Kidney (tissue), 13 donors: ENCODE measurements at regions not wholly inside any gene's neighbourhood (a gene's known extent, or its start where the extent isn't known, plus 50 kb on each side); places are given as distances from the start of the nearest gene placed in this dataset.
A peak's percentile ranks its signal among the peaks of the same experiment; 100 is the strongest.
"Not testable (repeated sequence)": the region's sequence is repeated elsewhere in the genome, so short reads cannot be mapped to it uniquely, and the experiment has no call there.

Source experiments
- DNase-seq, 5 donors: peaks; one replicate each; pipeline ENCODE4 v3.0.0-alpha.2; 2013 to 2020
- FAIRE-seq: peaks from 2 replicates; lab custom pipeline; 2012; peaks lifted over from hg19 to GRCh38; lab: Jason Lieb, UNC
- H3K27ac ChIP-seq, 2 donors: one replicate each; pipeline ENCODE4 v1.7.0; 2013; ENCODE audit warnings: low read depth in 2 of 2, low read length in 2 of 2, inconsistent platforms in 1 of 2
- H3K27me3 ChIP-seq: one replicate; pipeline ENCODE4 v1.7.1; 2013; ENCODE audit warnings: low read length, inconsistent platforms; ENCODE audit not compliant: control insufficient read depth, insufficient read depth
- H3K36me3 ChIP-seq, 3 donors: one replicate each; pipeline versions ENCODE4 v1.7.0 to v1.7.1; 2013; ENCODE audit warnings: low read length in 3 of 3, control low read depth in 1 of 3, inconsistent platforms in 1 of 3; ENCODE audit not compliant: insufficient read depth in 3 of 3, control insufficient read depth in 2 of 3
- H3K4me1 ChIP-seq, 3 donors: one replicate each; pipeline versions ENCODE4 v1.7.0 to v1.7.1; 2013; ENCODE audit warnings: low read length in 3 of 3, inconsistent platforms in 1 of 3, low read depth in 1 of 3; ENCODE audit not compliant: control insufficient read depth in 2 of 3, insufficient read depth in 2 of 3
- H3K4me3 ChIP-seq, 3 donors: one replicate each; pipeline versions ENCODE4 v1.7.0 to v1.8.1; 2013; ENCODE audit warnings: low read length in 3 of 3, control low read depth in 1 of 3, inconsistent platforms in 1 of 3
- H3K9ac ChIP-seq, 3 donors: one replicate each; pipeline versions ENCODE4 v1.7.0 to v1.7.1; 2013; ENCODE audit warnings: low read length in 3 of 3, control low read depth in 1 of 3, inconsistent platforms in 1 of 3
- H3K9me3 ChIP-seq, 3 donors: one replicate each; pipeline versions ENCODE4 v1.7.0 to v1.7.1; 2013; ENCODE audit warnings: low read length in 3 of 3, control low read depth in 1 of 3, inconsistent platforms in 1 of 3; ENCODE audit not compliant: control insufficient read depth in 2 of 3, insufficient read depth in 1 of 3
- intact Hi-C: fragments of 100-400 bp; cut with DNase I; formaldehyde crosslinking; loops from one replicate; pipeline ENCODE4 v1.11.1; 2022
- TF ChIP-seq, protein P1 (sequence below): IDR thresholded peaks from 3 replicates; pipeline ENCODE4 v1.5.1; 2012; ENCODE audit warnings: mild to moderate bottlenecking, moderate library complexity, borderline replicate concordance; ENCODE audit not compliant: insufficient read depth; ENCODE audit errors: extremely low read depth
- donor health status: control.
- donor health status: control.
- donor health status: control.
- donor health status: control.
- donor health status: control.
- donor health status: DM: yes; HTN: yes; CAD: no.
- donor health status: Normal renal cell carcinoma (clear cell type).

DNA sequence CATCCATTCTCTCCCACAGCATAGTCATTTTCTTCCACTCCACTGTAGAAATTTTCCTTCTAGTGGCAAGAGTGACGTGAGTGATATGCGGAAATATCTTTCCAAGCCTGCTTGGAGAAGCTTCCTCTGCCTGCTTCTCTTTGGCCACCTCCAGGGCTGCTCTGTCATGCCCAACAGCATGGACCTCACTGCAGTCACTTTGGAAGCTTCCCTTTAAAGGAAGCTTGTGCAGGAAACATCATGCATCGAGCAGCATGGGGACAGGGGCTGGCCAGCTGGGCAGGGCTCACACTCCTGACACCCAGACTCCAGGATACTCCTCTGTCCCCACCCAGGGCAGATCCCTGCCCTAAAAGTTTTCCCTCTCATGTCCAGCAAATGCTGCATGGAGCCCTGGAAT is 241.6 kb downstream of the ANKRD30B start:
- H3K9me3 ChIP-seq, FAIRE-seq, intact Hi-C loops: not testable (repeated sequence)

DNA sequence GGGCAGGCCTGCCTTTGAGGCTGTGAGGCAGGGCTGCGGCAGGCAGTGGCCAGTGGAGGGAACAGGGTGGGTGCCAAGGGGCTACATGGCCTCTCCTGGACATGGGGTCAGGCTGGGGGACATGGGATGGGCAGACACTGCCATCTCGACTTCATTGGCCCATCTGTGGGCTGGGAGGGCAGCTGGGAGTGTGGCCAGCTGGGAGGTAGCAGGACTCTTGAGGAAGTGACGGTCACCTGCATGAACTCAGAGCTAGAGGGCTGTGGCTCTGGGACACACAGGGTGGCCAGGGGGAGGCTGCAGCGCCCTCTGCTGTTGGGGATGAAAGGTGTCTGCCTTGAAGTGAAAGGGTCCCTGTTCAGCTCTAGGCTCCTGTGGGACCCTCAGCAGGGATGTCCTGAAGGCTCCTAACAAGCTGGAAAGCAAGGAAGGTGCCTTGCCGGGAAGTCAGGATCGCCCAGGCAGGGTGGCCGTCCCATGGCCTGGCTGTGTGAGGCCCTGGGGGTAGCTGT is 244.0 kb downstream of the ANKRD30B start:
- DNase-seq, H3K9me3 ChIP-seq, FAIRE-seq, intact Hi-C loops, H3K27ac ChIP-seq, H3K9ac ChIP-seq, H3K36me3 ChIP-seq, H3K27me3 ChIP-seq, H3K4me1 ChIP-seq, H3K4me3 ChIP-seq: not testable (repeated sequence)

More for the DNA sequence above, 241.6 kb downstream of the ANKRD30B start:
- H3K27me3 ChIP-seq, H3K4me3 ChIP-seq, H3K36me3 ChIP-seq, H3K4me1 ChIP-seq, H3K9ac ChIP-seq, DNase-seq, H3K27ac ChIP-seq: not testable (repeated sequence)

DNA sequence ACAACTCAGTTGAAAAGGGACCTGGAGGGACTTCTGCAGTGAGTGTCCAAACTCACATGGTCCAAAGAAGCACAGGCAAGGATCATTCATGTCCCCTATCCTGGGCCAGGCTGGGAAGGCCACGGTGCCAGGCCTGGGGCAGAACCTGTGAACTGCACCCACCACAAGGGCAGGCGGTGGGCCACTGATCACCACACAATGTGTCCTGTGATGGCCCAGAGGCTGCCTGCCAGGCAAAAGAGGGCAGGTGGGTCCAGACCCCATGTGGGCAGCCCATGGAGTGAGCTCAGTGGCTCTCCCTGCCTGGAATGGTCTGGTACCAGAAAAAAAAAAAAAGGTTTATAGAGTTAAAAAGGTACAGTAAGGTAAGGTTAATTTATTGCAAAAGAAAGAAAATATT is 244.8 kb downstream of the ANKRD30B start:
- intact Hi-C loops, FAIRE-seq, H3K36me3 ChIP-seq, H3K4me1 ChIP-seq, H3K27ac ChIP-seq, H3K9me3 ChIP-seq, H3K9ac ChIP-seq, H3K27me3 ChIP-seq, H3K4me3 ChIP-seq: not testable (repeated sequence)
- DNase-seq = peak in 1 of 5 donors; percentile 66

DNA sequence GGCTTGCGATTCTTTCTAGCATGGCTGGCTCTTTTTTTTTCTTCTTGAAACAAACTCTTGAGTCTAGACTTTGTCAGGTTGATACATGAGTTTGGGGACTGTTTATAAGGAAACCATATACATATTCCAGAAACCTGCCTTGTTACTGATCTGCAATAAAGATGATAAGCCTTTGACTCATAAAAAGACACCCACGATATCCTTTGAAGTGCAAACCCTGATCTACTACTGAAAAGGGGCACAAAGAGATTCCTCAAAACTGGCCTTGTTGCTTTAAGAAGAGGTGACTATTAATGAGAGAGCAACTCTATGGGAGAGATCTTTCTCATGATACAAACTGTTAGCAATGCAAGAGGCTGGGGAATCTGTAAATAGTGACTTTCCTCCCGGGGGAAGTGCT is 247.1 kb downstream of the ANKRD30B start:
- H3K9ac ChIP-seq, H3K4me1 ChIP-seq, H3K27me3 ChIP-seq, DNase-seq, intact Hi-C loops, H3K36me3 ChIP-seq, H3K4me3 ChIP-seq, H3K9me3 ChIP-seq, H3K27ac ChIP-seq, FAIRE-seq: not testable (repeated sequence)

DNA sequence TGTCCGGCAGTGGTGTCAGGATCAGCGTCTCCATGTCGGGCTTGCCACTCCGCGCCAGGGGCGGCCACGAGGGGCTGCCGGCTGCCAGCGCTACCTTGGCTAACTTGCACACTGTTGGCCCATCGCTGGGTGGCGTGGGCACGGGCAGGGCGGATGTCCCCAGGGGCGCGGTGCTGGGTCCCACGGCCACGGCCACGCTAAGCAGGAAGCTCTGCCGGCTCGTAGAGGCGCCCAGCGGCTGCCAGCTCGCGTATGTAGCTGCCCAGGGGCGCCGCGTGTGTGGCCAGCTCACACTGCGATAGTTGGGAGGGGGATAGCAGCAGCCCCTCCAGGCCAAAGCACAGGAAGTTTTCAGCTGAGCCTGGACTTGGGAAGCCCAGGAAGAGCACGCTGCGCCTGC is 249.4 kb downstream of the ANKRD30B start:
- no peaks in the 10 kb centered on the region for H3K9me3 ChIP-seq
- H3K27me3 ChIP-seq = no peaks in the 10 kb centered on the region
- peak in 1 of 5 donors; percentile 68 for DNase-seq
- no peaks in the 10 kb centered on the region for H3K36me3 ChIP-seq
- H3K27ac ChIP-seq = no peak overlapping the region
- intact Hi-C loops = no loop called here
- FAIRE-seq = no peak
- no peaks in the 10 kb centered on the region for H3K4me1 ChIP-seq
- TF ChIP-seq, protein P1, sequence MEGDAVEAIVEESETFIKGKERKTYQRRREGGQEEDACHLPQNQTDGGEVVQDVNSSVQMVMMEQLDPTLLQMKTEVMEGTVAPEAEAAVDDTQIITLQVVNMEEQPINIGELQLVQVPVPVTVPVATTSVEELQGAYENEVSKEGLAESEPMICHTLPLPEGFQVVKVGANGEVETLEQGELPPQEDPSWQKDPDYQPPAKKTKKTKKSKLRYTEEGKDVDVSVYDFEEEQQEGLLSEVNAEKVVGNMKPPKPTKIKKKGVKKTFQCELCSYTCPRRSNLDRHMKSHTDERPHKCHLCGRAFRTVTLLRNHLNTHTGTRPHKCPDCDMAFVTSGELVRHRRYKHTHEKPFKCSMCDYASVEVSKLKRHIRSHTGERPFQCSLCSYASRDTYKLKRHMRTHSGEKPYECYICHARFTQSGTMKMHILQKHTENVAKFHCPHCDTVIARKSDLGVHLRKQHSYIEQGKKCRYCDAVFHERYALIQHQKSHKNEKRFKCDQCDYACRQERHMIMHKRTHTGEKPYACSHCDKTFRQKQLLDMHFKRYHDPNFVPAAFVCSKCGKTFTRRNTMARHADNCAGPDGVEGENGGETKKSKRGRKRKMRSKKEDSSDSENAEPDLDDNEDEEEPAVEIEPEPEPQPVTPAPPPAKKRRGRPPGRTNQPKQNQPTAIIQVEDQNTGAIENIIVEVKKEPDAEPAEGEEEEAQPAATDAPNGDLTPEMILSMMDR = no peak
- H3K9ac ChIP-seq = no peak overlapping the region
- H3K4me3 ChIP-seq = no peak overlapping the region

DNA sequence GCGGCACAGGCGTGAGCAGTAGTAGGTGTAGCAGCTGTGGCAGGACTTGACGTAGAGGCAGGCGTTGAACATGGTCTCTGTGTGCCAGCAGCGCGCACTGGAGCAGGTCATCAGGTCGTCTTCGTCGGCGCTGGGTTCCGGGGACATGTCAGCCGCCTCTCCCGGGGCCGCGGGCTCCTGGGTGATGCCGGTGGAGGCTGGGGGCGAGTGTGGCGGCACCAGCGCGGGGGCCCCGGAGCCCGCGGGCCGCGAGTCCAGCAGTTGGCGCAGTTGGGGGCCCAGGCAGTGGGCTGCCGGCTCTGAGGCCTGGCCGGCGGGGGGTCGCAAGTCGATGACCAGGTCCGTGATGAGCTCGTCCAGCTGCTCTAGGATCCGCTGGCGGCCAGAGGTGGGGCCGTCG is 249.9 kb downstream of the ANKRD30B start:
- peak in 1 of 5 donors; percentile 67 for DNase-seq
- H3K4me1 ChIP-seq, intact Hi-C loops, H3K36me3 ChIP-seq, H3K9ac ChIP-seq, H3K9me3 ChIP-seq, H3K4me3 ChIP-seq, FAIRE-seq, H3K27me3 ChIP-seq, H3K27ac ChIP-seq: not testable (repeated sequence)

DNA sequence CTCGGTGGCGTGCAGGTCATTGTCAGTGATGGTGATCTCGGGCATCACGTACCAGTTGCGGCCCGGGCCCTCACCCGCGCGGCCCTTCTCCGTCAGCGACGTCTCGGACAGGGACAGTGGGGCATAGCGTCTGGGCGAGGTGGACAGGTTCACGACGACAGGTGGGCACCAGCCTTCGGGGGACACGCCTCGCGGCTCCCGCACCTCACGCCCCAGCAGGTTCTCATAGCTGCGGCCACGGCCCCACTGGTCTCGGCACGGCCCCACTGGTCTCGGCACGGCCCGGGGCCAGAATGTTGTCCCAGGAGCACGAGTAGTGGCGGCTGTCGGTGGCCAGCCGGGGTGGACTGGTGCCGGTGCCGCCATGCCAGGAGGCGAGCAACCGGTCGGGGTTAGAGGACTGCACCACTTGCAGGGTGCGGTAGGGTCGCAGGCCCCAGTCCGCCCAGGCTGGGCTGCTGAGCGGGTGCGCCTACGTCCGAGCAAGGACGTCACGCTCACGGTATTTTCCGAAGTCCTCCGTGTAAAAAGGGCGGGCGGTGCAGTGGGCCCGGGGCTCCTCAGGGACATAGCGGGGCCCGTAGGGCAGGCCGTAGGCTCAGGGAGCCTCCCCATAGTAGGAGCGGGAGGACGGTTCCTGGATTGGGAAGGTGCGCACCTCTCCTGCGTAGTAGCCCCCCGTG is 250.5 kb downstream of the ANKRD30B start:
- not testable (repeated sequence) for H3K9me3 ChIP-seq, FAIRE-seq

More for the DNA sequence above, 250.5 kb downstream of the ANKRD30B start:
- H3K4me1 ChIP-seq, H3K36me3 ChIP-seq, intact Hi-C loops, H3K9ac ChIP-seq, H3K27ac ChIP-seq, H3K4me3 ChIP-seq, H3K27me3 ChIP-seq: not testable (repeated sequence)
- DNase-seq = peak in 1 of 5 donors; percentile 74
